T-helper 17 cell (primary cell): ENCODE measurements at regions not wholly inside any gene's neighbourhood (a gene's known extent, or its start where the extent isn't known, plus 50 kb on each side); places are given as distances from the start of the nearest gene placed in this dataset.

Source experiments
- ATAC-seq: fragments of 150-1000 bp; cut with Tn5 transposase; 2 replicates; pipeline ENCODE4 v1.10.0; 2021; ENCODE audit warnings: mild to moderate bottlenecking, moderate library complexity
- DNase-seq, 3 donors: peaks; one replicate each; pipeline versions ENCODE4 v3.0.0 to v3.0.0-alpha.2; 2020 to 2021
- H3K9me3 ChIP-seq: one replicate; pipeline ENCODE4 v1.7.0; 2013; ENCODE audit warnings: low read length, mild to moderate bottlenecking; ENCODE audit not compliant: control insufficient read depth, poor library complexity, severe bottlenecking
- H3K27ac Mint-ChIP-seq: one replicate; pipeline ENCODE4 v1.8.0; 2022; ENCODE audit warnings: mild to moderate bottlenecking, moderate library complexity, mixed read lengths
- H3K27me3 Mint-ChIP-seq: one replicate; pipeline ENCODE4 v1.8.0; 2022; ENCODE audit warnings: mixed read lengths
- H3K36me3 Mint-ChIP-seq: one replicate; pipeline ENCODE4 v1.8.0; 2022; ENCODE audit warnings: low read depth, mixed read lengths
- H3K4me1 Mint-ChIP-seq: one replicate; pipeline ENCODE4 v1.8.0; 2022; ENCODE audit warnings: mild to moderate bottlenecking, mixed read lengths
- H3K4me3 Mint-ChIP-seq: one replicate; pipeline ENCODE4 v1.8.0; 2022; ENCODE audit warnings: mild to moderate bottlenecking, moderate library complexity, mixed read lengths

DNA sequence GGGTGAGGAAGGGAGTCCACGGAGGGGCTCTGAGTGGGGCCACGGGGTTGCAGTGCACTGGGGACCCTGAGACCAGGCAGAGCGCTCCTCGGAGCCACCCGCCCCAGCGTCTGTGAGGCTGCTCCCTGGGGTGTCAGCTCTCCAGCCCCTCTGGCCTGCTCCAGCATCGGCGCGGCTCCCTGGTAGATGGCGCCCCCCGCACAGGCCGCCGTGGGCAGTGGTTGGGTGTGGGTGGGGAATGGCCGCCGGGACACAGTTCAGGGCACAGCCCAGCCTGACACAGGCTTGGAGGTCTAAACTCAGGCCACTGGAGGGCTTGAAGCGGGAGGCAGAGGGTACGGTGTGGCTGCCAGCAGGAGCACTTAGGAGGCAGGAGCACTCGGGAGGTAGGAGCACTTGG lies 222.6 kb upstream of the PPP2R2D start:
- ATAC-seq (no peak), DNase-seq (no peak)
- Mint-ChIP-seq H3K36me3 (no peaks in the 10 kb centered on the region), H3K27ac (no peak overlapping the region), H3K27me3 (peaks cover 4% of the 10 kb centered on the region), H3K4me1 (no peaks in the 10 kb centered on the region), H3K4me3 (no peak overlapping the region)
- no peaks in the 10 kb centered on the region for H3K9me3 ChIP-seq

DNA sequence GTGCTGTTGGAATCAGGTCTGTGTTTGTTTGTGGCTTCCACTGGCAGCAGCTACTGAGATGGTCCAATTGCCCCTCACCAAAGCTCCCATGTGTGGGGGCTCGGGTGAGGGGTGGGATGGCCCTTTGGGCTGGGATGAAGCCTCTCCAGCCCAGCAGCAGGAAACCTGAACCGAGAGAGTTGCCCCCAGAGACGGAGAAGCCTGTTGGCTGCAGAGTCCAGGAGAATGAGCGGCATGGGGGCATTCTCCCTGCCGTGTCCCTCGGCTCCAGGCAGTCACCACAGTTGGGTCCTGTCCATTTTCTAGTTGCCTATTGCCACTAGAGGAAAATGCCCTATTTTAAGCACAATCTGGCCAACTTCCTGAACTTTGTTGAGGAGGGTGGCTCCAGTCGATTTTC lies 222.2 kb upstream of the PPP2R2D start:
- DNase-seq (no peak), ATAC-seq (no peak)
- H3K4me3 Mint-ChIP-seq, result no peak overlapping the region
- no peaks in the 10 kb centered on the region for H3K9me3 ChIP-seq
- H3K27me3 Mint-ChIP-seq, result peaks cover 4% of the 10 kb centered on the region
- H3K4me1 Mint-ChIP-seq, result no peaks in the 10 kb centered on the region
- no peak overlapping the region for H3K27ac Mint-ChIP-seq
- no peaks in the 10 kb centered on the region for H3K36me3 Mint-ChIP-seq

DNA sequence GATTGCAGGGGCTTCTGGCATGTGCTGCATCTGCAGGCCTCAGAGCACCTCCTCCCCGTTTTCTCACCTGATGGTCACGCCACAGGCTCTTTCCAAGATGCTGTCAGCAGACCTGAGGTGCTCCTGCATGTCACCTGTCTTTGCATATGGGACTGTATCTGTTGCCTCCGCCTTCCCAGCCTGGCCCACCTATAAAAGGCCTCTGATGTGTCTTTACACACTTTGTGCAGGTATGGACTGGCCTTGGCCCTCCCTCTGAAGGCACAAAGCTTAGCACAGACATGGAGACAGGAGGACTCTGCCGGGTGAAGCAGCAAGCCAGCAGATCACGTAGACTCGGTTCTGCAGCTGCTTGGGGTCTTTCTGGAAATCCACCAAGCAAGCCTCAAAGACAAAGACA lies 220.9 kb upstream of the PPP2R2D start:
- DNase-seq (no peak), ATAC-seq (no peak)
- H3K4me3 Mint-ChIP-seq, result no peak overlapping the region
- H3K36me3 Mint-ChIP-seq, result no peaks in the 10 kb centered on the region
- H3K27ac Mint-ChIP-seq, result no peak overlapping the region
- H3K4me1 Mint-ChIP-seq, result no peaks in the 10 kb centered on the region
- no peaks in the 10 kb centered on the region for H3K9me3 ChIP-seq
- peaks cover 4% of the 10 kb centered on the region for H3K27me3 Mint-ChIP-seq

GRCh38 chr10:131681122-131681521 lies 219.7 kb upstream of the PPP2R2D start:
- Mint-ChIP-seq H3K27me3 (peaks cover 4% of the 10 kb centered on the region), H3K4me1 (no peaks in the 10 kb centered on the region), H3K36me3 (no peaks in the 10 kb centered on the region), H3K4me3 (no peak overlapping the region), H3K27ac (no peak overlapping the region)
- H3K9me3 ChIP-seq, result no peaks in the 10 kb centered on the region
- DNase-seq (no peak), ATAC-seq (no peak)

DNA sequence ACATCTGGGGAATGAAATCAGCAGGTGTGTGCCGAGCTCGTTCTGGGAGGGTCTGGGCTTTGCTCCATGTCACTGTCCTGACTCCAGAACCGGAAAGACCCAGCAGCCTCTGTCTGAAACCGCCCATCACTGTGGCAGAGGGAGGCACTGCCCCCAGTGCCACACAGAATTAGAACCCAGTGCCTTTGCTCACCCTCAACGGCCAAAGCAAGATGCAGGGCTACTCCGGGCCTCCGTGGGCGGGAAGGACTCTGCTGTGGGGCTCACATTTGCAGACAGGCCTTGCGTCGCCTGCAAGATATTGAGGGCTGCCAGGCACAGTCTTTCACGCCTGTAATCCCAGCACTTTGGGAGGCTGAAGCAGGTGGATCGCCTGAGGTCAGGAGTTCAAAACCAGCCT lies 219.2 kb upstream of the PPP2R2D start:
- ATAC-seq, result no peak
- no peaks in the 10 kb centered on the region for H3K9me3 ChIP-seq
- Mint-ChIP-seq H3K27ac (no peak overlapping the region), H3K4me3 (no peak overlapping the region), H3K27me3 (peaks cover 4% of the 10 kb centered on the region), H3K4me1 (no peaks in the 10 kb centered on the region), H3K36me3 (no peaks in the 10 kb centered on the region)
- no peak for DNase-seq

- Mint-ChIP-seq H3K36me3 (no peaks in the 10 kb centered on the region), H3K27ac (no peak overlapping the region), H3K4me3 (no peak overlapping the region), H3K27me3 (peaks cover 4% of the 10 kb centered on the region), H3K4me1 (no peaks in the 10 kb centered on the region)
- ATAC-seq (no peak), DNase-seq (no peak)
- H3K9me3 ChIP-seq, result no peaks in the 10 kb centered on the region
Observed at GRCh38 chr10:131682271-131682962, 218.4 kb upstream of the PPP2R2D start.

DNA sequence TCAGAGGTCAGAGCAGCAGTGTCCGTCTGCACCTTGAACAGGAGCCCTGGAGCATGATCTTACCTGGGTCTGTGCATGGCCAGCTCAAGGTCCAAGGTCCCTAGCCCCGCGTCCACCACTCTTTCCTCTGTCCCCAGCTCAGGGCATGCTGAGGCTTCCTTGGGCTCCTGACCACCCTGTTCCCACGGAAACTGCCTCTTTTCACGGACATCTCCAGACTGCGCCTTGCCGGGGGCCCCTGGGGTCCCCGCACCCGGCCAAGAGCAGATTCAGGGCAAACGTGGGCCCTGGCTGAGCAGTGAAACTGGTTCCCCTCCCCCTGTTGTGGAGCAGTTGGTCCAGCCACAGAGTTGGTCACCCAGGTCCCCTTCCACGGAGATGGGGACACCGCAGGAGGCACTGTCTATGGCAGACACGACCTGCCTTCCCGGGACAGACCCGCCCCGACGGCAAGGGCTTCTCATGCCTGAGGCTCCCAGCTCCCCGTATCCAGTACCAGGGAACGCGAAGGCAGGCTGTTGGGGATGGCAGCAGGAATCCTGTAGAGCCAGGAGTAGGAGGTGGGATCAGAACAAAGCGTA lies 217.4 kb upstream of the PPP2R2D start:
- Mint-ChIP-seq H3K36me3 (no peaks in the 10 kb centered on the region), H3K27me3 (peaks cover 4% of the 10 kb centered on the region), H3K4me1 (no peaks in the 10 kb centered on the region), H3K27ac (no peak overlapping the region), H3K4me3 (no peak overlapping the region)
- no peaks in the 10 kb centered on the region for H3K9me3 ChIP-seq
- no peak for ATAC-seq
- no peak for DNase-seq

DNA sequence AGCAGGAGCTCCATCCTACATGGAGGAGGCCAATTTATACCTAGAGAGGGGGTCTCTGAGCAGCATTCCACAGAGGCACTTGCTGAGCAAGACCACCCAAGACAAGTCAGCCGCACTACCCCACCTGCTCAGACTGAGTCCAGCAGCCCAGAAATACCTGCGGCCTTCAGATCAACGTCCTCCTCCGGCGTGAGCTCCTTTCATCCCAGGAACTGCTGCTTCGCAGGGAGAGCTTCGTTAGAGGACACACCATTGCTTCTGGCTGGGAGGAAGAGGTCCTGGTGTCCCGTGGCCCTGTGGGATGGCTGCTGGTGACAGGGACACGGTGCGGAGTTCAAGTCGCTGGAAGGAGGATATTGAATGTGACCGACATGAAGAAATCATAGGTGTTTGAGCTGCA lies 216.9 kb upstream of the PPP2R2D start:
- Mint-ChIP-seq H3K36me3 (no peaks in the 10 kb centered on the region), H3K27ac (no peak overlapping the region), H3K4me1 (no peaks in the 10 kb centered on the region), H3K4me3 (no peak overlapping the region), H3K27me3 (peaks cover 4% of the 10 kb centered on the region)
- H3K9me3 ChIP-seq, result no peaks in the 10 kb centered on the region
- DNase-seq, result no peak
- no peak for ATAC-seq

DNA sequence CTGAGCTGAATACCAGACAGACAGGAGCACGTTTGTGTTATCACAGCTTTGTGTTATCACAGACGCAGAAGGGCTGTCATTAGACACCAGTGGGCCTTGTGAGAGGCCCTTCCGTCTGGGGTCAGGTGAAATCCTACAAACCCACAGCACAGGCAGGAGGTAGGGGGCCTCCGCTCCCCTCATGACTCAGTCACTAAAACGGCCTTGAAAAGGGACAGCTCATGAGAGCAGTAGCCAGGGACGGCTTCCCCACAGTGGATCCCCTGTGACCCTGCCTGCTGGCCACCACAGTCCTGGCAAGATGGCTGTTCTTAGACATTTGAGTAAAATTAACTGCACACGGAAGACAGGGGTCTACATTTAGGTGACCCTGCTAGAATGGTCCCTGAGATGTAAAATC lies 215.8 kb upstream of the PPP2R2D start:
- peaks cover 4% of the 10 kb centered on the region for H3K27me3 Mint-ChIP-seq
- ATAC-seq (no peak), DNase-seq (no peak)
- H3K4me1 Mint-ChIP-seq, result no peaks in the 10 kb centered on the region
- H3K4me3 Mint-ChIP-seq, result no peak overlapping the region
- H3K36me3 Mint-ChIP-seq, result no peaks in the 10 kb centered on the region
- H3K9me3 ChIP-seq, result no peaks in the 10 kb centered on the region
- H3K27ac Mint-ChIP-seq, result no peak overlapping the region

GRCh38 chr10:131685576-131685975 lies 215.2 kb upstream of the PPP2R2D start:
- ATAC-seq (no peak), DNase-seq (no peak)
- Mint-ChIP-seq H3K36me3 (no peaks in the 10 kb centered on the region), H3K27ac (no peak overlapping the region), H3K27me3 (peaks cover 4% of the 10 kb centered on the region), H3K4me1 (no peaks in the 10 kb centered on the region), H3K4me3 (no peak overlapping the region)
- no peaks in the 10 kb centered on the region for H3K9me3 ChIP-seq

DNA sequence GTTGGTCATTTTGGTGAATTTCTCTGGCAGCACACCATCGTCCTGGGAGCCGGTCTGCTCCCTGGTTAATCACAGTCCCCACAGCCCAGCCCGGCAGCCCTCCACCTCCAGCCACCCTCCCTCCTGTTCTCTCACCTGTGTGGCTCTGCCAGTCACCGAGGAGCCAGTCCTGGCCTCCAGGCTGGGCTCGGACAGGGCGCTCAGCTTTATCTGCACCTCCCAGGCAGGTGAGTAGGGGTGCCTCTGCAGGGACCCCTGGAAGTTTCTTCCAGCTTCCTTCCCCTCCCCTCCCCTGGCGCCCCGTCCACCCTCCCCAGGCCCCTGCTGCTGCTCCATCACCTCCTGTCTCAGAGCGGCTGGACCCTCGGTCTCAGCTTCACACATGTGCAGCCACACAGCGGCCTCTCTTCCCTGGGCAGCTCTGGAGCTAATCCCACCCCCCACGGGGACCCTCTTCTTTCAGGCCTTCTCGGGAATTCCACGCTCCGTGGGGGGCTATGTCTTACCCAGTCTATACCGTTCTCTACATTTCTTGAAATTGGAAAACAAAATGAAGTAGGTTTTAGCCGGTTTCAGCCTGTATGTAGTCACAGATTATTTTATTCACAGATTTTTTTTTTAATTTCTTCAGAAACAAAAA lies 213.9 kb upstream of the PPP2R2D start:
- H3K4me3 Mint-ChIP-seq, result no peak overlapping the region
- no peaks in the 10 kb centered on the region for H3K36me3 Mint-ChIP-seq
- no peak overlapping the region for H3K27ac Mint-ChIP-seq
- ATAC-seq (no peak), DNase-seq (no peak)
- H3K27me3 Mint-ChIP-seq, result peaks cover 4% of the 10 kb centered on the region
- H3K4me1 Mint-ChIP-seq, result no peaks in the 10 kb centered on the region
- no peaks in the 10 kb centered on the region for H3K9me3 ChIP-seq

GRCh38 chr10:131688304-131688703 lies 212.5 kb upstream of the PPP2R2D start:
- H3K4me3 Mint-ChIP-seq, result no peak overlapping the region
- H3K27ac Mint-ChIP-seq, result no peak overlapping the region
- ATAC-seq (no peak), DNase-seq (no peak)
- H3K27me3 Mint-ChIP-seq, result no peaks in the 10 kb centered on the region
- no peaks in the 10 kb centered on the region for H3K36me3 Mint-ChIP-seq
- H3K4me1 Mint-ChIP-seq, result no peaks in the 10 kb centered on the region
- H3K9me3 ChIP-seq, result no peaks in the 10 kb centered on the region

GRCh38 chr10:131689016-131689415 lies 211.8 kb upstream of the PPP2R2D start:
- Mint-ChIP-seq H3K27me3 (no peaks in the 10 kb centered on the region), H3K27ac (no peak overlapping the region)

GRCh38 chr10:131689486-131689885 lies 211.3 kb upstream of the PPP2R2D start:
- Mint-ChIP-seq H3K36me3 (no peaks in the 10 kb centered on the region), H3K27ac (no peak overlapping the region), H3K4me3 (no peak overlapping the region), H3K27me3 (no peaks in the 10 kb centered on the region), H3K4me1 (no peaks in the 10 kb centered on the region)
- H3K9me3 ChIP-seq, result no peaks in the 10 kb centered on the region
- no peak for ATAC-seq
- DNase-seq, result no peak

More at GRCh38 chr10:131689016-131689415, 211.8 kb upstream of the PPP2R2D start:
- Mint-ChIP-seq H3K4me3 (no peak overlapping the region), H3K36me3 (no peaks in the 10 kb centered on the region), H3K4me1 (no peaks in the 10 kb centered on the region)
- DNase-seq, result no peak
- no peak for ATAC-seq
- H3K9me3 ChIP-seq, result no peaks in the 10 kb centered on the region
